GOT3 (cell line): ENCODE measurements at regions not wholly inside any gene's neighbourhood (a gene's known extent, or its start where the extent isn't known, plus 50 kb on each side); places are given as distances from the start of the nearest gene placed in this dataset.
"Not testable (repeated sequence)": the region's sequence is repeated elsewhere in the genome, so short reads cannot be mapped to it uniquely, and the experiment has no call there.

Experiments
- DNase-seq: peaks from one replicate; lab custom pipeline; 2025; ENCODE audit warnings: mixed read lengths; lab: John Stamatoyannopoulos, UW

DNA sequence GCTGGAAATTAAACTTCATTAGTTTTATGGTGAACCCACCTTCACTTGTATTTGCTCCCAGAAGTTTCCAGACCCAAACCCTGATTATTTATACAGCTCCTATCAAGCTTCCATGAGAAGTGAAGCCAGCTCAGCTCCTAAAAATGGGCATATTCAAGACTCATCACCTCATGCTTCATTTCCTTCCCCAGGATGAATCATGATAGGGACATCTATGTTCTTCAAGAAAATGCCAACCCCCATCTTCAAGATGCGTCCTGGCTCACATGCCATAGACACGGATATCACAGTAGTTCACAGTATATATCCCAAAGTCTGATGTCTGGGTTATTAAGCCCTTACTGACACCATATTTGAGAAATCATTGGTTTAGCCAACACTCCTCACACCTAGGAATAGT, 217.6 kb downstream of the NPR3 start:
- no peak for DNase-seq

DNA sequence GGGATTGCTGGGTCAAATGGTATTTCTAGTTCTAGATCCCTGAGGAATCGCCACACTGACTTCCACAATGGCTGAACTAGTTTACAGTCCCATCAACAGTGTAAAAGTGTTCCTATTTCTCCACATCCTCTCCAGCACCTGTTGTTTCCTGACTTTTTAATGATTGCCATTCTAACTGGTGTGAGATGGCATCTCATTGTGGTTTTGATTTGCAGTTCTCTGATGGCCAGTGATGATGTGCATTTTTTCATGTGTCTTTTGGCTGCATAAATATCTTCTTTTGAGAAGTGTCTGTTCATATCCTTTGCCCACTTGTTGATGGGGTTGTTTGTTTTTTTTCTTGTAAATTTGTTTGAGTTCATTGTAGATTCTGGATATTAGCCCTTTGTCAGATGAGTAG, 220.3 kb downstream of the NPR3 start:
- not testable (repeated sequence) for DNase-seq

DNA sequence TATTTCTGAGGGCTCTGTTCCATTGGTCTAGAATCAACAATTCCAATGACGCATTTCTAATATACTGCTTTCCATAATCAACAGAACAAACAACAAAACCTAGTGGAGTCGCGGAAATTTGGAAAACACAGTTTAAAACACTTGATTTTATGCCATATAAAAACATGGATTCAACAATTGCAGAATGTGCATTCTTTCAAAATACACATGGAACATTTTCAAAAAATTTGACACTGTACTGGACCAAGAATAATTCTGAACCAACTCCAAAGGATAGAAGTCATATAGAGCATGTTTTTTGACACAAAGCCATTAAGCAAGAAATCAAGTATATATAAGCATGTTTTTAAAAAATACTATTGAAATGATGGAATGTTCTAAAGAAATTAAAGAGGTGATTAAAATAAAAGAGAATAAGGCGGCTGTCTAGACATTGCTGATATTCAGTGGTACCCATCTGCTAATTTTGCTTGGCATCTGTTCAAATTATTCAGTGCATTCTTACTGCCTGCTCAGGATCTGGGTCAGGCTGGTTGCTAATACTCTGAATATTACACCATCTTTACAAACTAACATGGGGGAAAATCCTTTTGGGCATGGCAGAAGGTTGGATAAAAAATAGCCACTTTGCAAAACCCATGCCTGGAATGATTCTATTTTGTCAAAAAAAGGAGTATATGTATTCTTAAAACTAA, 221.3 kb downstream of the NPR3 start:
- no peak for DNase-seq

DNA sequence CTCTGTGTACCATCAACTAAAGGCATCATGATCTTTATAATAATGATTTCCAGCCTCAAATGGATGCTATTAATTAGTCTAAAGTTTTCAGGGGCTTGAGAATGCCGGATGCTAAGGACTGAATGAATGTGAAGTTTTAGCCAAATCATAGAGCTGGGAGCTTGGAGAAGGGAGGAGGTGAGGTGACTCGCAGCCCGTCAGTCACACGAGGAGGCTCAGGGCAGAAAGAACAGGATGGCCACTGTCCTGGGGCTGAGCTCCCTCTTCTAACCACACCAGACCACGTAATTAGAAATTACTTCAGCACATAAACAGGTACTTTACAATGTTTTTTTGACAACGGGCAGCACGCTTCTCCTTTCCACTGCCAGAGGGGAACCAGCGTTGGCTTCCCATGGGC, 222.6 kb downstream of the NPR3 start:
- no peak for DNase-seq

DNA sequence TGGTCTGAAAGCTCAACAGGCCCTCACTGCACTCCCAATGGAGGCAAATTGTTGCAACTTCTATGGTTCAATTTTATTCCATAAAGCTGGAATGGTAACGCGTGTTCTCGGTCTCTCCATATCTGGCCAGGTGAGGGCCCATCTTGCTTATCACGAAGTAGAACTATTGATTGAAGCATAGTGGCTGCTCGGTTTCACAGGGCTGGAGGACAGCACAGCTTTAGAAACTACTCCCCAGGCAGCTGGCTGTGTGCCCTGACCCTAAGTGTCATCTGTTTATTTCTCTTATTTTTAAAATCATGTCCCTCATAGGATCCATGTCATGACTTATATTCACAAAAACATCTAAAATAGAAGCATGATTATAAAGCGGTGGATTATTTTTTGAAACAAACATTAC, 223.4 kb downstream of the NPR3 start:
- DNase-seq, result no peak

DNA sequence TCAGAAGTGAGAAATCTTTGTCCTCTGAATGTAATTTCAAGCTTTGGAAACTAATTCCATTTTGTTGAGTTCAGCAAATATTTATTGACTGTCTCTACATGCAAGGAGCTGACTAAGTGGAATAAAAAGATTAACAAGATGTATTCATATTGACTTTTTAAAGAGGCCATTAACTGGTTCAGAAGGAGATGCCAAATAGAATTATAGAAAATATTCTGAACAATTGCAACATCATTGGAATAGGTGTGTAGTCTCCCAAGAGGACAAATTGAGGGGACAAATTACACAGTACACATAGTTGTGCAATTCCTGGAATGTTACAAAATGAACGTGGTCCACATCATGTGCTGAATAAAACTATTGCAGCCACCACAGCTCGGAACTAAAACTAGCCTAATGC, 224.2 kb downstream of the NPR3 start:
- no peak for DNase-seq

DNA sequence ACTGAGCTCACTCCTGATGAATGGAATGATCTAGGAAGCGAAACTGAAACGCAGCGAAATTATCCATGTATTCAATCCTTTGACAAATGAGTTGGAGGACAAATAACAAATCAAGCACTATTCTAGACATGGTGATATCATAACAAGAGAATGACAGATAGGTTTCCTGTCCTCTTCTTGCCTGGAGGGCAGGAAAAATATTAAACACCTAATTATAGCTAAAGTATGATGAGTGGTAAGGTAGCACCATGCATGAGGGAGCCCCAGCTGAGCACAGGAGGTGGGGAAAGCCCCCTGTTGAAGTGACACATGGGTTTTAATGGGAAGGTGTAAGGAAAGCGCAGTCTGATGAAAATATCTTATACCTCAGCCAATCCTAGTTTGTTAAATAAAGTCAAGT, 225.2 kb downstream of the NPR3 start:
- no peak for DNase-seq

DNA sequence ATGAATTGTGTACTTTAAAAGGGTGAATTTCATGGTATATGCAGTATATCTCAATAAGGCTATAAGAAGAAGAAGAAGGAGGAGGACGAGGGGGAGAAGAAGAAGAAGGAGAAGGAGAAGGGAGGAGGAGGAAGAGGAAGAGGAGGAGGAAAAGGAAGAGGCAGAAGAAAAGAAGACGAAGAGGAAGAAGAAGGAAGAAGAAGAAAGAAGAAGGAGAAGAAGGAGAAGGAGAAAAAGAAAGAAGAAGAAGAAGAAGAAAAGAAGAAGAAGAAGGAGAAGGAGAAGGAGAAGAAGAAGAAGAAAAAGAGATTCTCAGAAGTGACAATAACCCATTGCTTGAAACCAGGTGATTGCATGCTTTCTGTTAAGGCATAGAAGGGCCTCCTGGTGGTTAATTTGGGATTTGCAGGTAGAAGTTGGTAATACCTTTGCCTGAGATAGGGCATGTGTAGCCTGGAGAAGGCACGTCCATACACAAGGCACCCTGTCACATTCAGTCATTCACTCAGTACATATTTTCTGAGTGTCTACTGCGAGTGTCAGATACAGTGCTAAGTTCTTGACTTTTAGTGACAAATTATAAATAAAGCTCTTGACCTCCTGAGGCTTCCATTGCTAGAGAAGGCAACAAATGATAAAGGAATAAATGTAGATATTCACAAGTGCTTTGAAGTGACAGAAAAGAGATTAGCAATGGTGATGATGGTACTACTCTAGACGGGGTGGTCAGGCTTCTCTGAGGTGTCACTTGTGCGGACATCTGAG, 231.3 kb downstream of the NPR3 start:
- no peak for DNase-seq

DNA sequence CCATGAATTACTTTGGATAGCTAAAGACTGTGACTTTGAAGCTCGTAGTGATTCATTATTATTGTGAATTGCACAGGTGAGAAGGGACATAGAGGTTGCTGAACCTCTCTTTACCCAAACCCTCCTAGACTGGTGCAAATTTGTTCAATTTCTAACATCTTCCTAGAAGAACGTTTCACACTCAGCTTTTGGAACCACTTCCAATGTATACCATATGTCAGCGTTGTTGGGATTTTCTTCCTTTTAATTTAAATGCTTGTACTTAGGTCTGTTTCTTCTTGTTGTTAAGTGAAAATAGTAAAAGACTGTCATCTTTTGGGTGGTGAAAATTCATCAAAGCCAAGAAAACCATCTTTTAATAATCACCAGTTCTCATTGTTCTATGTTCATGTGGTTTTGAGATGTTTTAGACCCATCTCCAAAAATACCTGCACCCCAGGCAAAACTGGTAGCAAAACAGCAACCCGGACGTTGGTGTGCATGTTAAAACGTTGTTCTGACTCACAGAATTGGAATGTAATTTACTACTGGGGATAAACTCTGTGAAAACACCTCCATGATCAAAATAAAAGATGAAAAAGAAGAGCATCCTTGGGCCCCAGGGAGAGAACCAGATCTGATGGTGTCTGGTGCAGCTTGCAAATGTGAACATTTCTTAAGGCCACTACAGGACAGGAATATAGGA, 238.3 kb downstream of the NPR3 start:
- no peak for DNase-seq

DNA sequence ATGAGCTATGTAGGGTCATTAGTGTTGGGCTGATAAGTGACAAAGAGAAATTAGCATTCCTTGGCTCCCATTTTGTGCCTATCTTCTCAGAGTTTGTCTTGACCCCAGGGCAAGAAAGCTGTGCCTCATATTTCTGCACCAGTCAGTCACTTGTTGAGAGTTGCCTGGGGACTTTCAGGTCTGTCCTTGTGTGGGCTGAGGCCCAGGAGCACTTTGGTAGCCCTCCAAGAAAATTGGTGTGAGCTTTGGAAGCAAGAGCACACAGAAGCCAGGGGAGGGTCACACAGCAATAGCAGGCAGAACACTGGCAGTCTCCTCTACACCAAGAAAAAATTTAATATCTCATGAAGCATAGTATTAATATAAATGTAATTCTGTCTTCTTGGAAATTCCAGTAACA, 239.9 kb downstream of the NPR3 start:
- DNase-seq, result no peak

DNA sequence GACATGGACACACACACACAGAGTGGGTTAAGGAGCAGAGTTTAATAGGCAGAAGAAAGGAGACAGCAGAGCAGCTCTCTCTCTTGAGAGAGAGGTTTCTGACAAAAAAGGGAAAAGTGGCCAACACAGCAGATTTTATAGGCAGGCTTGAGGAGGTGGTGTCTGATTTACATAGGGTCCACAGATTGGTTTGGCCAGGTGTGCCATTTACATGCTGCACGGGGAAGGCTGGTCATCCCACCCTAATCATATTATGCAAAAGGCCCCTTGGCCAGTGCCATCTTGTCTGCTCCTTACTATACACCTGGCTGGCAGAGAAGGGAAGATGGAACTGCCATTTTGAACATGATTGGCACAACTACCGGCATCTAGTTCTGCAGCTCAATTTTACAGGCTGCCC, 240.8 kb downstream of the NPR3 start:
- DNase-seq, result no peak

DNA sequence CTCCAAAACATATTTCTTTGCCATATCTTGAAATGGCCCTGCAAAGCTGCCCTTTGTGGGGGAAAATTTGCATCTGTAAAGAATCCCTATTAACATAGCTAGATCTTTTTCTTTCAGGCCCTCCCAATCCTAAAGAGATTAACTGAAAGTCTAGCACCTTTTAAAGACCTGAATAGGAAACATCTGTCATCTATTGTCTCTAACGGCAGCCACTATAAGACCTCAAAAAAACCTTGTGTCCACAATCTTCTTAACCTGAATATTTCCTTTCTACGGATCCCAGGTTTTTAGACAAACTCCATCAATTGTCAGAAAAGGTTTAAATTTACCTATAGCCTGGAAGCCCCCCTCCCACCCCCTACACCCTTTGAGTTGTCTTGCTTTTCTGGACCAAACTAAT, 241.3 kb downstream of the NPR3 start:
- DNase-seq, result not testable (repeated sequence)

DNA sequence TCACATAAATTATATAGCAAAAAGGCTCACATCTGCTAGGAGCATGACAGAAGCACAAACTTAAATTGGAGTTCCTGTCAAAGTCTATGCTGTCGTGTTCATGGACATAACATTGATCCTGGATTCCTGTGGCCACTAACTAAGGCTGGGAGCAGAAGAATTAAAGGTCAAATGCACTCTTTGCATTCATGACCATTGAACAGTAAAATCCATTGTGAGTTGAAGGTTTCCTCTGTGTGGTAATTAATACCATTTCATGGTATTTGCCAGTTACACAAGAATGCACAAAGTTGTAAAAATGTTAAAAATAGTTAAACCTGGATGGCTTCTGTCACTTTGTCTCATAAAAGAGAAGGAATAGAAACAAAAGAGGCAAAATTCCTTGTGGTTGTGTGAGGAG, 242.6 kb downstream of the NPR3 start:
- no peak for DNase-seq

DNA sequence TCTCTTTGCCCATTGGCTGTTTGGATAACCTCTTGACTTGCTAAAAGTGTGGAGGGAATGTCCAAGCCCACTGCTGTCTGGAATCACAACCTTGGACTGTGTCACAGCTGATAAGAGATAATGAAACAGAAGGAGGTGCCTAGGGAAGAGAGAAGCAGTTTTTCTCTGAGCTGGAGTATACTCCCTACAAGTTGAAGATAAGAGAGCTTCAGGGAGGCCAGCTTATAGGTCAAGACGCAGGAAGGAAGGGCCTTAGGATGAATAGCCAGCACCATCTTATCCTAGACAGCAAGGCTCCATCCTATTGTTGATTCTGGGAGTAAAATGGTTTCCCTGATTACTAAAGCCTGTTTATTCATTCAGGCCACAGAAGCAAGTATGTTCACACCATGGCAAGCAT, 244.7 kb downstream of the NPR3 start:
- DNase-seq, result no peak

DNA sequence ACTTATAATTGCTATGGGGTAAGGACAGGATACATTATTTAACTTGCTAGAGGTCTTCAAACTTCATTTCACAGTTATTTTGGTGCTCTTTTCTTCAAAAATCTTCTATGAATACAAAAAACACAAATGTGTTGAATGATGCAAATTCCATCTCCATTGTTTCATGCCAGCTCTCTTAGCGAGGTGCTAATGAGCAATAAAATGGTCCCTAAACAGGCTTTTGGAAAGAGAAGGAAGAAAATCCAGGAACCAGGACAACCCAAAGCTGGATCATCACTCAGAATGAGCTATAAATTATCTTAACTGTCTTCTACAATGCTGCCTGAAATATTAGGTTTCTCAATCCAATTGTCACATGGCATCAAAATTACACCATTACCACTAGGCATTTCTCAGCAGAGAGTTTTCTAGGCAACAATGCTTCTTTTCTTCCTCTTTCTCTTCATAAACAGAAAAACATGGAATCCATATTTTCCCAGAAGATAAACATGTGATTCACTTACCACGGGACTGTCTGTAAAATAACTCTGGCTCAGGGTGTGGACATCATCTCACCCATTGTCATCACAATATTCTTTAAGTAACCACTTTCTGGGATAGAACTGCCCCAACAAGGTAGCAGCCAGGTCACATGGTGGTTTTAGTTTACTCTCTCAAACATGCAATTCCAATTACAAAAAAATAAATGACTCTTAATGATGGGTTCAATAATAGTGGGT, 249.4 kb downstream of the NPR3 start:
- DNase-seq, result no peak

DNA sequence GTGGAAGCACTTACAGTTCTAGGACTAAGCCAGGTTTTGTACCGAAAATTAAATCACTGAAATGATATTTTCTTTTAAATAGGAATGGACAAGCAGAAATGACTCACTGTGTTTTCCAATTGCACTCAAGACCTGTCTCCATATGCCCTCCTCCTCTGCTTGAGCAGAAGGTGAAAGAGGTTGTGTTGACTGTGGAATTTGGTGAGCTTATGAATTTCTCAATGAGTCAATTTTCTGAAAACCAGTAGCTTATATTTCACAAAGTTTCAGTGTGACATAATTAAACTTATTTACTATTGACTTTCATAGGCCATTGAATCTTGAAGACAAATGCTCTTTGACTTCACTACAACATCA, 249.9 kb downstream of the NPR3 start:
- no peak for DNase-seq

DNA sequence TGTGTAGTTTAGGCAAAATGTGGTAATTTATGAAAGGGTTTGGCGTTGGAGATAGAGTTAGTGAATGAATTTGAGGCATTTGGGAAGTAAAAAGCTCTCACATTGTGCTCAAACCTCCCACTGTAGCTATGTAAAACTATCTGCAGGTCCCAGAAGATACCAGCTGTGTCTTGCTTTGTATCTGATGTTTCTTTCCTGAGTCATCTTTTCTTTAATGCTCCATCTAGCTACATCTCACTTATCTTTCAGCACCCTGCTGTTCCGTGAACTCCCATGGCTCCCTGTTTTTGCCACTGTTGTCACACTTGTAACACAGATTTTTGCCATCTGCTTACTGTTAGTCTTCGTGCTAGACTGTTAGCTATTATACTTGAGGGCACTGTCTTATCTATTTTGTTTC, 253.1 kb downstream of the NPR3 start:
- no peak for DNase-seq

DNA sequence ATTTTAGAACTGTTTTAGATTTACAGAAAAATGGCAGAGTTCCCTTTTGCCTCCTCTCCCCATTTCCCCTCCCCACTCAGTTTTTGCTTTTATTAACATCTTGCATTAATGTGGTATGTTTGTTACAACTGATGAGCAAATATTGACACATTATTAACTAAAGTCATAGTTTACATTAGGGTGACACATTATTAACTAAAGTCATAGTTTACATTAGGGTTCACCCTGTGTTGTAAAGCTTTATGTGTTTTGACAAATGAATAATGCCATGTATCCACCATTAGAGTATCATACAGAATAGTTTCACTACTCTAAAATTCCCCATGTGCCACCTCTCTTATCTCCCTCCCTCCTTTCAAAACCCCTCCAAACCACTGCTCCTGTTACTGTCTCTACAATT, 262.5 kb downstream of the NPR3 start:
- DNase-seq, result no peak

DNA sequence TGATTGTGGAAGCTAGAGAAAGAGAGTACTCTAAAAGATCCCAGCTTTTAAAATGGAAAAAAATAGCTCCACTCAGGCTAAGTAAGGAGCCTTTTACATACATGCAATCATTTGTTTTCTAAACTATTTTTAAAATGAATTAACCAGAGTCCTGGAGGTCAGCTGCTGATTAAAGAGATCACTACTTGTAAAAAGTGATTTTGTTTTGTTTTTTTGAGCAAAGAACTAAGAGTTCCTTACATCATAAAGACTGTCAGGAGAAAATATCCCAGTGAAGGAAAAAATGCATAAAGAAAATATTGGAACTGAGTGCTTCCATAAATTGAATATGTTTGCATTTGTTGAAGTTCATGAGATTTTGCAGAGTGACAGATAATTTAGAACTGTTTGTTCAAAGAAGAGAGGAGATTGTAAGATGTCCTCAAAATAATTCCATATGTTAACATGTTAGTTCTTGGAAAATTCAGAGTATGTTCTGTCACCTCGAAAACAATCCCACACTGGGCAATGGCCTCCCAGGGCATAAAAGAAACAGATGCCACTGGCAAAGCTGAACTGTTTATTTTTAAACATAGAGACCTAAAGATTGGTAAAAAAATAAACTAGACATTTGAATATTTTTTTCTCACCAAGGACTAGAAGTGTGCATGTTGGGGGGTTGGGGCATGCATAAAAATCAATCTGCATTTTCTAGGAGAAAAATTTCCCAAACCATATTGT, 264.7 kb downstream of the NPR3 start:
- DNase-seq, result no peak

DNA sequence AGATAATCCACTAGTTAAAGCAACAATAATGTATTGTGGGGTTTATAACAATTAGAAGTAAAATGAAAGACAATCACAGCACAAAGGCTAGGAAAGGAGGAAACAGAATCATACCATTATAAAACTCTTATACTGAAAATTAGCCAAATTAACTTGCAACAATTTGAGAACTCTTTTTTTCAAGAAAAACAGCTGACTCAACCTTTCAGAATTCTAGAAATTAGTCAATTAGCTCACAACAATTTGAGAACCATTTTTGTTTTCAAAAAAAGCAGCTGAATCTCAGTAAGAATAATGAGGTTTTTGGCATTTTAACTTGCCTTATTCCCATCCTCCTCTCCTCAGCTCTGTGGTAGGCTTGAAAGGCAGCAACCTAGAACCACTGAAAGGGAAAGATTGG, 269.9 kb downstream of the NPR3 start:
- no peak for DNase-seq

DNA sequence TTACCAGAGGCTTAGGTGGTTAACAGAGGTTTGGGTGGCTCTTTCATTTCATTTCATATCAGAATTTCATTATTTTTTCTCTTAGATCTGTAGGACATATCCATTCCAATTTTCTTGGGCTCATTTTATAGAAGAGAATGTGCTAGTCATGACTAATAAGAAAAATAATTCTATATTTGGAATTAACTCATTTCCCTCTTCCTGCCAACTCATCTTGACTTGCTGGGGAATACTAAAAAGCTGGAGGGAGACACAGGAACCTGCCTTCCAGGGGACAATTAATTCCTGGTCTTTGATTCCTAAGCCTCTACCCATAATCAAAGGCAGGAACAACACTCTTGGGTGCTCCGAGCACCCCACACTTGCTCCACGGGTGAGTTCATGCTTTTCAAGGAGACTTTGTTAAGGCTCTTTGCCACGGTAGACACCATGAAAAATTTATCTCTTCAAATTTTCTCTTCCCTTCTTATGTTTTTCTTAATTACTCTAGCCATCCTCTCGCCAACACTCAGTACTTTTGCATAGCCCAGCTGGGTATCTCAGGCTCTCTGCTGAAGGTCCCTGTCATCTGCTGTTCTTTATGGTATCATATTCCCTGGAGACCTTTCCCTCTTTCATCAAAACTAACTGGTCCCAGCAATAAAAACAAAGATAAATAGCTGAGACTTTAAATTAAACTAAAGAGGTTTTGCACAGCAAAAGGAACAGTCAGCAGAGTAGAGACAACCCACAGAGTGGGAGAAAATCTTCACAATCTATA, 273.9 kb downstream of the NPR3 start:
- no peak for DNase-seq
